Ishikawa (cell line): ENCODE measurements at regions not wholly inside any gene's neighbourhood (a gene's known extent, or its start where the extent isn't known, plus 50 kb on each side); places are given as distances from the start of the nearest gene placed in this dataset.

Experiments used
- CEBPB ChIP-seq: IDR thresholded peaks from 2 replicates; pipeline ENCODE4 v1.6.1; 2012
- CREB1 ChIP-seq: IDR thresholded peaks from 2 replicates; pipeline ENCODE4 v1.6.1; 2012; ENCODE audit warnings: low read depth
- EGR1 ChIP-seq: IDR thresholded peaks from 2 replicates; pipeline ENCODE4 v1.6.1; 2012
- EP300 ChIP-seq: IDR thresholded peaks from 2 replicates; pipeline ENCODE4 v1.6.1; 2012; ENCODE audit warnings: borderline replicate concordance
- FOXM1 ChIP-seq: IDR thresholded peaks from 2 replicates; pipeline ENCODE4 v1.6.1; 2012; ENCODE audit warnings: low read depth, borderline replicate concordance
- NFIC ChIP-seq: IDR thresholded peaks from 2 replicates; pipeline ENCODE4 v1.6.1; 2012
- RAD21 ChIP-seq: IDR thresholded peaks from 2 replicates; pipeline ENCODE4 v1.6.1; 2012; ENCODE audit warnings: low read depth
- TAF1 ChIP-seq: IDR thresholded peaks from 2 replicates; pipeline ENCODE4 v1.6.1; 2012; ENCODE audit warnings: low read depth, mild to moderate bottlenecking
- TCF12 ChIP-seq: IDR thresholded peaks from 2 replicates; pipeline ENCODE4 v1.6.1; 2012; ENCODE audit warnings: low read depth
- TEAD4 ChIP-seq: IDR thresholded peaks from 2 replicates; pipeline ENCODE4 v1.6.1; 2012
- YY1 ChIP-seq: IDR thresholded peaks from 2 replicates; pipeline ENCODE4 v1.6.1; 2012; ENCODE audit warnings: low read depth
- ZBTB7A ChIP-seq: IDR thresholded peaks from 2 replicates; pipeline ENCODE4 v1.6.1; 2012; ENCODE audit warnings: low read depth
- TF ChIP-seq, protein P1 (sequence below): IDR thresholded peaks from 2 replicates; pipeline ENCODE4 v1.6.1; 2012
- TF ChIP-seq, protein P2 (sequence below): IDR thresholded peaks from 2 replicates; pipeline ENCODE4 v1.6.1; 2012
- TF ChIP-seq, protein P3 (sequence below): IDR thresholded peaks from 2 replicates; pipeline ENCODE4 v1.6.1; 2012; ENCODE audit warnings: low read depth, mild to moderate bottlenecking

DNA sequence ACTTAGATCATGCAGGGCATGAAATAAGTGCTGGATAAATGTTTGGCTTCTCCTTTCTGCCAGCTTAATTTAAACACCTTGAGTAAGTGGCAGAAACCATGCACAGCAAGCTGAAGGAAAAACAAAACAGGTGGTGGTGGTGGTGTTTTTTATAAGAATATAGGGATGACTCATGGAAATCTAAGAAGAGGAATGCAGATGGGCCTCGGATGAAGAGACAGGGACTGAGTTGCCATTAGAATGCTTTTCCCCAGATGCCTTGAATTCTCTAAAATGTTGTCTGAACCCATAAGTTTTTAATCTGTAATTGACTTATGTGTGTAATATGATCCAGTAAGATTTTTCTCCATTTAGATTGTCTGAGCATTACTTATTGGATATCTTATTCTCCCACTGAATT lies 93.1 kb upstream of the ZDHHC17 start:
- TF ChIP-seq, protein P1, sequence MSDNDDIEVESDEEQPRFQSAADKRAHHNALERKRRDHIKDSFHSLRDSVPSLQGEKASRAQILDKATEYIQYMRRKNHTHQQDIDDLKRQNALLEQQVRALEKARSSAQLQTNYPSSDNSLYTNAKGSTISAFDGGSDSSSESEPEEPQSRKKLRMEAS, result no peak
- no peak for TF ChIP-seq ZBTB7A
- no peak for TF ChIP-seq EP300

DNA sequence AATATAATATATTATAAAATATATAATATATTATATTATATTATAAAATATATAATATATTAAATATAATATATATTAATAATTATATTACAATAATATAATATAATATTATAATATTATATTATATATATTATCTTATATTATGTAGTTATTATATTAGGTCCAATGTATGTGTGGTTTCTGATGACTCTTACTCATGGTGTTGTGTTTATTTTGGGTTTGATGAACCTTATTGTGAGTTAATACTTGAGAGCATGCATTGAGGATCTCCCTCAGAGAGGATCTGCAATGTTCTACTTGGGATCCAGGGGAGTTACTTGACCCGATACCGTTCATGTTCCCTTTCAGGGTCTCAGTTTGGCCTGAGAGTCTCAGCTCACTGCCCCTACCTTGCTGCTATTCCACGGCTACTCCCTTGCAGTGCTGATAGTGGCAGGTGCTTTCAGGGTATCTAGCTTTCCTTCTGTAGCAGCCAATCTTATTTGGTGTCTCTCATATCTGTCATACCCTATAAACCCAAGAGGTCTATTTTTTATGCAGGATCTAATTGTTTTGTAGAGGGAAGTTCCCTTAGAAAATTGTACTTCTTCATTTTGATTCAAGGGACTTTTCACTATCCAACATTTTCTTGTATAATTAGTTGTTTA lies 89.1 kb upstream of the ZDHHC17 start:
- TF ChIP-seq, protein P2, sequence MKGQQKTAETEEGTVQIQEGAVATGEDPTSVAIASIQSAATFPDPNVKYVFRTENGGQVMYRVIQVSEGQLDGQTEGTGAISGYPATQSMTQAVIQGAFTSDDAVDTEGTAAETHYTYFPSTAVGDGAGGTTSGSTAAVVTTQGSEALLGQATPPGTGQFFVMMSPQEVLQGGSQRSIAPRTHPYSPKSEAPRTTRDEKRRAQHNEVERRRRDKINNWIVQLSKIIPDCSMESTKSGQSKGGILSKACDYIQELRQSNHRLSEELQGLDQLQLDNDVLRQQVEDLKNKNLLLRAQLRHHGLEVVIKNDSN, result no peak
- no peak for TF ChIP-seq TAF1
- no peak for TF ChIP-seq CREB1
- TF ChIP-seq, protein P1, result no peak

DNA sequence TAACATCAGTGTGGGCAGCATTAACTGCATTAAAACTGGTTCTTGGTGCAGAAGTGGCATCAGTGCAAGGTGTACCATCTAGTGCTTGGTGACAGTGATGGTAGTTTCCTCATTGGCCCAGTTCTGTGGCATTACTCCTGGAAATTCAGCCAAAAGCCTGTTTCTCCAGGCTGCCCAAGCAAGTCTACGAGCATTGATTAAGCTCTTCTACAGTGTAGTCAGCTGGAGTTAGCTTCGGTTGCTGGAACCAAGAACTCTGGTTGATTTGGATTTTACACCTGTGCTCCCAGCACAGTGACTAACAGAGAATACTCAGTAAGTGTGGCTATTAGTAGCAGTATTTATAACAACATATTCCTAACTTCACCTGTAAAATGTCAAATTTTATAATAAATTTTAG lies 84.9 kb upstream of the ZDHHC17 start:
- TF ChIP-seq EGR1, result no peak
- TF ChIP-seq ZBTB7A, result no peak
- TF ChIP-seq, protein P2, result no peak
- TF ChIP-seq EP300, result no peak
- TF ChIP-seq, protein P1, result no peak
- no peak for TF ChIP-seq TAF1
- no peak for TF ChIP-seq FOXM1
- TF ChIP-seq NFIC, result no peak

DNA sequence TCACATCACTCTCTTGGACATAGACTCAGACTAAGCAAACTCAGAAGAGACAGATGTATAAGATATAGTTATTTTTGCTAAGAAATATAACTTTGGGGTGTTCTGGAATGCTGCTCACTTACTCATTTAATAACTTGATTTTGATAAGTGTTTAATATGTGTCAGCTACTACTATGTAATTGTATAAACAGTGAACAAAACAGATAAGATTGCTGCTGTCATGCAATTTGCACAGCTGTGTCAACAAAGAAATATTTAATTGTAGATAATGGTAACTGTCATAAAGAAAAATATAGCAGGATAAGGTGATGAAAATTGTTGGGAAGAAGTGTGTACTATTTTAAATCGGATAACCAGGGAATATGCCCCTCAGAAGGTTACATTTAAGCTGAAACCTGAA lies 84.1 kb upstream of the ZDHHC17 start:
- no peak for TF ChIP-seq ZBTB7A
- no peak for TF ChIP-seq TEAD4
- TF ChIP-seq, protein P3, sequence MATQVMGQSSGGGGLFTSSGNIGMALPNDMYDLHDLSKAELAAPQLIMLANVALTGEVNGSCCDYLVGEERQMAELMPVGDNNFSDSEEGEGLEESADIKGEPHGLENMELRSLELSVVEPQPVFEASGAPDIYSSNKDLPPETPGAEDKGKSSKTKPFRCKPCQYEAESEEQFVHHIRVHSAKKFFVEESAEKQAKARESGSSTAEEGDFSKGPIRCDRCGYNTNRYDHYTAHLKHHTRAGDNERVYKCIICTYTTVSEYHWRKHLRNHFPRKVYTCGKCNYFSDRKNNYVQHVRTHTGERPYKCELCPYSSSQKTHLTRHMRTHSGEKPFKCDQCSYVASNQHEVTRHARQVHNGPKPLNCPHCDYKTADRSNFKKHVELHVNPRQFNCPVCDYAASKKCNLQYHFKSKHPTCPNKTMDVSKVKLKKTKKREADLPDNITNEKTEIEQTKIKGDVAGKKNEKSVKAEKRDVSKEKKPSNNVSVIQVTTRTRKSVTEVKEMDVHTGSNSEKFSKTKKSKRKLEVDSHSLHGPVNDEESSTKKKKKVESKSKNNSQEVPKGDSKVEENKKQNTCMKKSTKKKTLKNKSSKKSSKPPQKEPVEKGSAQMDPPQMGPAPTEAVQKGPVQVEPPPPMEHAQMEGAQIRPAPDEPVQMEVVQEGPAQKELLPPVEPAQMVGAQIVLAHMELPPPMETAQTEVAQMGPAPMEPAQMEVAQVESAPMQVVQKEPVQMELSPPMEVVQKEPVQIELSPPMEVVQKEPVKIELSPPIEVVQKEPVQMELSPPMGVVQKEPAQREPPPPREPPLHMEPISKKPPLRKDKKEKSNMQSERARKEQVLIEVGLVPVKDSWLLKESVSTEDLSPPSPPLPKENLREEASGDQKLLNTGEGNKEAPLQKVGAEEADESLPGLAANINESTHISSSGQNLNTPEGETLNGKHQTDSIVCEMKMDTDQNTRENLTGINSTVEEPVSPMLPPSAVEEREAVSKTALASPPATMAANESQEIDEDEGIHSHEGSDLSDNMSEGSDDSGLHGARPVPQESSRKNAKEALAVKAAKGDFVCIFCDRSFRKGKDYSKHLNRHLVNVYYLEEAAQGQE, result no peak
- TF ChIP-seq EP300, result no peak
- TF ChIP-seq, protein P1, result no peak
- TF ChIP-seq, protein P2, result no peak
- TF ChIP-seq TCF12, result no peak
- no peak for TF ChIP-seq CREB1
- no peak for TF ChIP-seq RAD21
- no peak for TF ChIP-seq EGR1
- no peak for TF ChIP-seq FOXM1
- TF ChIP-seq NFIC, result no peak
- TF ChIP-seq YY1, result no peak
- no peak for TF ChIP-seq TAF1
- TF ChIP-seq CEBPB, result no peak

DNA sequence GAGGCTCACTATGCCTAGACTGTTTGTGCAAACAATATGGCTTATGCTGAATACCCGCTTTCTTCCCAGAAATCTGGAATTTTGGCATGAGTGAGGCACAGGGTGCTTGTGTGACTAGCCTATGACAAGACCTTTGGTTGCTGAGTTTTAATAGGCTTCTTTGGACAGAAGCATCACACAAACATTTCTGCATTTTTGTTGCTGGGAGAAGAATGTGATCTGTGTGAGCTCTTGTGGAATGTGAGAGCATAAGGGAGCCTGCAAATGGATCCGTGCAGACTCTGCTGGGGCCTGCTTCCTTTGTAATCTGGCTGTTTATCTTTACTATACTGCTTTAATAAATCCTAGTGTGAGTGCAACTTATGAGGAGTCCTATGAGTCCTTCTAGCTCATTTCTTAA lies 83.0 kb upstream of the ZDHHC17 start:
- TF ChIP-seq FOXM1 (no peak), YY1 (no peak)
- TF ChIP-seq, protein P1, result no peak

DNA sequence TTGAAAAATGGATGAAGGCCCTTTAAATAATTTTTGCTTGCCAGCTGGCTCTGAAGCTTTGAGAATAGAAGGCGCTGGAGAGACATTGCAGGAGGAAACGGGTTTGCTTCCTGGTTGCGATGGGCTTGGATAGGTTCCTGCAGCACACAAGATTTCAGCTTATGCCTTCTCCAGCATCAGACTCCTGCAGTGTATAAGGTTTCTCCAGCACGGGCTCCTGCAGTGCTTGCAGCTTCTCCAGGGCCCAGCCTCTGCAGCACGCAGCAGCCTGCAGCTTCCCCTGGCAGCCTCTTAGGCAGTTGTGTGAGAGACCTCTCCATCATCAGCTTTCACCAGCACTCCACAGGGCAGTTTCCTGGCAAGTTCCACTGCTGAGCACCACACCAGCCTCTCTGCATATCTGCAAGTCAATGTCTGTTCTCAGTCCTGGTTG lies 78.7 kb upstream of the ZDHHC17 start:
- TF ChIP-seq, protein P2, result no peak
- TF ChIP-seq EP300 (no peak), TEAD4 (no peak), RAD21 (no peak), YY1 (no peak), CEBPB (no peak), CREB1 (no peak), EGR1 (no peak), NFIC (no peak)
- TF ChIP-seq, protein P3, result no peak
